B cell (primary cell): ENCODE measurements at regions not wholly inside any gene's neighbourhood (a gene's known extent, or its start where the extent isn't known, plus 50 kb on each side); places are given as distances from the start of the nearest gene placed in this dataset.

Experiments
- EZH2 ChIP-seq: IDR thresholded peaks from 2 replicates; pipeline ENCODE4 v1.6.1; 2012; ENCODE audit warnings: borderline replicate concordance, low read depth, mild to moderate bottlenecking, moderate library complexity, low read length; ENCODE audit not compliant: insufficient read depth, poor library complexity, severe bottlenecking
- TF ChIP-seq, protein P1 (sequence below): fragments of 200-600 bp; IDR thresholded peaks from one replicate; pipeline ENCODE4 v1.8.0; 2022; ENCODE audit warnings: antibody characterized with exemption, mild to moderate bottlenecking

DNA sequence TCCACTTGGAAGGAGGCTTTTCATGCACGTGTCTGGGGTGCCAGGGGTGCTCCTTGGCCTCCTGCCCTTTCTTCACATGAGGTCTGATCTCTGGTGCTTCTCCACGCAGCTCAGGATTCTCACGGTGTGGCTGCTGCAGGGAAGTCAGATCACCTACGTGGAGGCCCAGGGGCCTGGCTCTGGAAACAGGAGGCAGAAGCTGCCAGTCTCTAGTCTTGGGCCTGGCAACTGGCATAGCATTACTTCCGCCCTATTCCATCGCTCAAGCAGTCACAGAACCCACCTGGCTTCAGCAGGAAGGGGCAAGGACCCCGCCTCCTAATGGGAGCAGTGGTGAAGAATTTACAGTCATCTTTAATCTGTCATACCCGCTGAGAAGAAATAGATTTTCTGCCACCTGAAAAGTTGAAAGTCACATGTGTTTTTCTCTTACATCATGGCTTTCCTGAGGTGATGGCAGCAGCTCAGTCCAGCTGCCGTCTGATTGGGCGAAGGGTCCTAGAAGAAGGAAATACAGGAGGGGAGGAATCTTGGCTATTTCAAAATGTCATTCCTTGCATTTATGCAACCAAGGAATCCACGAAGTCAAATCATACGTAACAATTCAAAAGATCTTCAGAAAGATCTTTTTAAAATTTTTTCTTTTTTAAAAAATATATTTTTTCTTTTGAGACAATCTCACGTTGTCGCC is 50.1 kb upstream of the DKK3 start:
- TF ChIP-seq, protein P1, sequence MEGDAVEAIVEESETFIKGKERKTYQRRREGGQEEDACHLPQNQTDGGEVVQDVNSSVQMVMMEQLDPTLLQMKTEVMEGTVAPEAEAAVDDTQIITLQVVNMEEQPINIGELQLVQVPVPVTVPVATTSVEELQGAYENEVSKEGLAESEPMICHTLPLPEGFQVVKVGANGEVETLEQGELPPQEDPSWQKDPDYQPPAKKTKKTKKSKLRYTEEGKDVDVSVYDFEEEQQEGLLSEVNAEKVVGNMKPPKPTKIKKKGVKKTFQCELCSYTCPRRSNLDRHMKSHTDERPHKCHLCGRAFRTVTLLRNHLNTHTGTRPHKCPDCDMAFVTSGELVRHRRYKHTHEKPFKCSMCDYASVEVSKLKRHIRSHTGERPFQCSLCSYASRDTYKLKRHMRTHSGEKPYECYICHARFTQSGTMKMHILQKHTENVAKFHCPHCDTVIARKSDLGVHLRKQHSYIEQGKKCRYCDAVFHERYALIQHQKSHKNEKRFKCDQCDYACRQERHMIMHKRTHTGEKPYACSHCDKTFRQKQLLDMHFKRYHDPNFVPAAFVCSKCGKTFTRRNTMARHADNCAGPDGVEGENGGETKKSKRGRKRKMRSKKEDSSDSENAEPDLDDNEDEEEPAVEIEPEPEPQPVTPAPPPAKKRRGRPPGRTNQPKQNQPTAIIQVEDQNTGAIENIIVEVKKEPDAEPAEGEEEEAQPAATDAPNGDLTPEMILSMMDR = no peak
- no peak for TF ChIP-seq EZH2
